ENCODE measurements at regions not wholly inside any gene's neighbourhood (a gene's known extent, or its start where the extent isn't known, plus 50 kb on each side); places are given as distances from the start of the nearest gene placed in this dataset.

DNA sequence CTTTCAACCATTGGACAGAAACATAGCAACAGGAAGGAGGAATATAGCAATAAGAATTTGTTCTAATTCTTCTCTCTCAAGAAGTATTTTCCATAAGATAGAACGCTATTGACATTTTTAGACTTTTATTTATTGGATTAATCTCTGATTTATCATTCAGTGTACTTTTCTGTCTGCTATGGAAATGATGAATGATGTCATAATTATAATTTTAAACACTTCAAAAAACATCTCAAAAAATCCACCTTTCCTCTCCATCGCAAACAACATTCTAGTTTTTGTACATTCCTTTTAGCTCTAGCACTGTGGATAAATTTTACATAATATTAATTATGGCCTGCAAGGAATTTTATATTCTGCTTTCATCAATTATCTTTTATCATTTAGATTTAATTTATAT lies 643.2 kb downstream of the DHX35 start:
- Histone ChIP-seq H3K27ac (no peak overlapping the region), H3K4me1 (no peaks in the 10 kb centered on the region), H3K36me3 (no peaks in the 10 kb centered on the region), H3K9me3 (no peaks in the 10 kb centered on the region), H3K27me3 (no peaks in the 10 kb centered on the region), H3K4me3 (no peak overlapping the region)
- intact Hi-C loops (cut with DNase I) = no loop called here
- TF ChIP-seq POLR2A (IDR thresholded peaks at IDR 0.05) (no peak), CTCF (IDR thresholded peaks at IDR 0.05) (no peak), POLR2AphosphoS5 (IDR thresholded peaks at IDR 0.05; ENCODE audit: insufficient read depth in 1 of 2, low read depth in 1 of 2) (no peak)
- DNase-seq (ENCODE audit: extremely low spot score in 2 of 2) = no peak

DNA sequence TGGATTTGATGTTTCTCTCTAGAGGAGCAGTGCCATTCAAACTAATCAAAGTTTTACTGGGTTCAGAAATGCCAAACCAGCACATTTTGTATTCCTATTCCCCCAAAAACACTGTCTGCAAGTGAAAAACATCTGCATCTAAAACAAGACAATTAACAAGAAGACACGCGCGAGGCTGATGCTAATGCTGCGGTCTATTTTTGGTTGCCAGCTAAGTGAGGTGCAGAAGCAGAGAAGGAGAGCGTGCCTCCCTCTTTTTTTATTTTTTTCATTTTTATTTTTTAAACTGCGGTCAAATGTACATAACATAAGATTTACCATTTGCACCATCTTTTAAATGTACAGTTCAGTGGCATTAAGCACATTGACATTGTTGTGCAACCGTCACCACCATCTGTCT lies 641.1 kb downstream of the DHX35 start:
- H3K4me1 ChIP-seq = no peaks in the 10 kb centered on the region
- no peak for TF ChIP-seq POLR2A (IDR thresholded peaks at IDR 0.05)
- TF ChIP-seq CTCF (IDR thresholded peaks at IDR 0.05) = no peak
- no peak for TF ChIP-seq POLR2AphosphoS5 (IDR thresholded peaks at IDR 0.05; ENCODE audit: insufficient read depth in 1 of 2, low read depth in 1 of 2)
- DNase-seq (ENCODE audit: extremely low spot score in 2 of 2) = no peak
- no peak overlapping the region for H3K27ac ChIP-seq
- no peaks in the 10 kb centered on the region for H3K36me3 ChIP-seq
- H3K9me3 ChIP-seq = no peaks in the 10 kb centered on the region
- H3K27me3 ChIP-seq = no peaks in the 10 kb centered on the region
- no peak overlapping the region for H3K4me3 ChIP-seq
- intact Hi-C loops (cut with DNase I) = no loop called here

- H3K27ac ChIP-seq = no peak overlapping the region
- no peak for DNase-seq (ENCODE audit: extremely low spot score in 2 of 2)
- H3K4me3 ChIP-seq = no peak overlapping the region
- H3K27me3 ChIP-seq = no peaks in the 10 kb centered on the region
- no peaks in the 10 kb centered on the region for H3K4me1 ChIP-seq
- no peaks in the 10 kb centered on the region for H3K36me3 ChIP-seq
- no peaks in the 10 kb centered on the region for H3K9me3 ChIP-seq
- TF ChIP-seq POLR2A (IDR thresholded peaks at IDR 0.05) (no peak), CTCF (IDR thresholded peaks at IDR 0.05) (no peak), POLR2AphosphoS5 (IDR thresholded peaks at IDR 0.05; ENCODE audit: insufficient read depth in 1 of 2, low read depth in 1 of 2) (no peak)
- intact Hi-C loops (cut with DNase I) = no loop called here
Observed at GRCh38 chr20:39602649-39603048, 640.5 kb downstream of the DHX35 start.

DNA sequence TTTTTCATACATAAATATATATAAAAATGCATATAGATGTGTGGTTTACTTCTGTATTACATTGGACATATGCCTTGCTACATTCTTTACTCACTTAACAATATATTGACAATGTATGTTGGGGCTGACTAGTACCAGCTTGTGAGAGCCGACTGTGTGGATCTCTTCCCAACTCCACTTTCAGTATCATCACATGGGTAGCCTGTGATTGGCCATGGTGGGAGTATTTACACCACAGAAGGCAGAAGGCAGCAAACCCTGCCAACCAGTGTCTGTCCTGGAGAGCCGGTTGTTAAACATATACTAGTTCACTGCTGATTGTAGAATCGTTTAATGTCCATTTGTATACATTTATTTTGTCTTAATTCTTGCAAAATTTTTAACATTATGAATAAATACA lies 638.7 kb downstream of the DHX35 start:
- H3K9me3 ChIP-seq = no peaks in the 10 kb centered on the region
- DNase-seq (ENCODE audit: extremely low spot score in 2 of 2) = no peak
- no peak overlapping the region for H3K27ac ChIP-seq

DNA sequence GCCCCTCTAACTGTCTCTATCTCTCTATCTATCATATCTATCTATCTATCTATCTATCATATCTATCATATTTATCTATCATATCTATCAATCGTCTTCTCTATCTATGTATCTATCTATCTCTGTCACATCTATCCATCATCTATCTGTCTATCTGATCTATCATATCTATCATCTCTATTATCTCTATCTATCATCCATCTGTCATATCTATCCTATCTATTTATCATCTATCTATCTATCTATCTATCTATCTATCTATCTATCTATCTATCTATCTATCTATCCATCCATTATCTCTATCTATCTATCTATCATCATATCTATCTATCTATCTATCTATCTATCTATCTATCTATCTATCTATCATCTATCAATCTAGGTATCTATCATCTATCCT lies 638.0 kb downstream of the DHX35 start:
- no peaks in the 10 kb centered on the region for H3K9me3 ChIP-seq
- intact Hi-C loops (cut with DNase I) = no loop called here
- H3K27ac ChIP-seq = no peak overlapping the region
- H3K4me1 ChIP-seq = no peaks in the 10 kb centered on the region
- H3K27me3 ChIP-seq = no peaks in the 10 kb centered on the region
- no peak overlapping the region for H3K4me3 ChIP-seq
- no peak for TF ChIP-seq CTCF (IDR thresholded peaks at IDR 0.05)
- no peaks in the 10 kb centered on the region for H3K36me3 ChIP-seq
- no peak for DNase-seq (ENCODE audit: extremely low spot score in 2 of 2)

More for the DNA sequence above, 638.7 kb downstream of the DHX35 start:
- intact Hi-C loops (cut with DNase I) = no loop called here
- Histone ChIP-seq H3K27me3 (no peaks in the 10 kb centered on the region), H3K4me3 (no peak overlapping the region), H3K4me1 (no peaks in the 10 kb centered on the region), H3K36me3 (no peaks in the 10 kb centered on the region)
- TF ChIP-seq POLR2AphosphoS5 (IDR thresholded peaks at IDR 0.05; ENCODE audit: insufficient read depth in 1 of 2, low read depth in 1 of 2) (no peak), POLR2A (IDR thresholded peaks at IDR 0.05) (no peak), CTCF (IDR thresholded peaks at IDR 0.05) (no peak)
